WERI-Rb-1 (cell line): ENCODE measurements at regions not wholly inside any gene's neighbourhood (a gene's known extent, or its start where the extent isn't known, plus 50 kb on each side); places are given as distances from the start of the nearest gene placed in this dataset.
"Not testable (repeated sequence)": the region's sequence is repeated elsewhere in the genome, so short reads cannot be mapped to it uniquely, and the experiment has no call there.

Experiments
- DNase-seq: peaks from one replicate; pipeline ENCODE4 v3.0.0-alpha.2; 2020
- H3K27ac ChIP-seq: fragments of 250-450 bp; sonication (Bioruptor Pico); 2 replicates; pipeline ENCODE4 v1.5.1; 2020; ENCODE audit warnings: mild to moderate bottlenecking, moderate library complexity
- H3K27me3 ChIP-seq: fragments of 250-450 bp; sonication (Bioruptor Pico); 2 replicates; pipeline ENCODE4 v1.5.1; 2021; ENCODE audit warnings: mild to moderate bottlenecking, low read depth, moderate library complexity; ENCODE audit not compliant: insufficient read depth, severe bottlenecking
- H3K36me3 ChIP-seq: fragments of 250-450 bp; sonication (Bioruptor Pico); 2 replicates; pipeline ENCODE4 v1.5.1; 2020; ENCODE audit warnings: mild to moderate bottlenecking, moderate library complexity
- H3K4me3 ChIP-seq: 2 replicates; pipeline ENCODE4 v1.5.1; 2011; ENCODE audit warnings: low read depth, mild to moderate bottlenecking, control low read depth, low read length
- H3K9me3 ChIP-seq: fragments of 250-450 bp; sonication (Bioruptor Pico); 2 replicates; pipeline ENCODE4 v1.5.1; 2021; ENCODE audit warnings: mild to moderate bottlenecking, moderate library complexity; ENCODE audit not compliant: severe bottlenecking
- CTCF ChIP-seq: IDR thresholded peaks from 2 replicates; pipeline ENCODE4 v1.5.1; 2011; ENCODE audit warnings: low read depth, mild to moderate bottlenecking, control low read depth, inconsistent platforms, low read length

- Histone ChIP-seq H3K9me3 (no peaks in the 10 kb centered on the region), H3K27ac (no peak overlapping the region), H3K27me3 (no peaks in the 10 kb centered on the region), H3K4me3 (no peak overlapping the region), H3K36me3 (no peaks in the 10 kb centered on the region)
- TF ChIP-seq CTCF, result no peak
- DNase-seq, result no peak
Observed at GRCh38 chr5:159496773-159497172, 166.5 kb upstream of the IL12B start.

GRCh38 chr5:159497221-159497620, 166.9 kb upstream of the IL12B start:
- no peak for TF ChIP-seq CTCF
- no peak overlapping the region for H3K27ac ChIP-seq

DNA sequence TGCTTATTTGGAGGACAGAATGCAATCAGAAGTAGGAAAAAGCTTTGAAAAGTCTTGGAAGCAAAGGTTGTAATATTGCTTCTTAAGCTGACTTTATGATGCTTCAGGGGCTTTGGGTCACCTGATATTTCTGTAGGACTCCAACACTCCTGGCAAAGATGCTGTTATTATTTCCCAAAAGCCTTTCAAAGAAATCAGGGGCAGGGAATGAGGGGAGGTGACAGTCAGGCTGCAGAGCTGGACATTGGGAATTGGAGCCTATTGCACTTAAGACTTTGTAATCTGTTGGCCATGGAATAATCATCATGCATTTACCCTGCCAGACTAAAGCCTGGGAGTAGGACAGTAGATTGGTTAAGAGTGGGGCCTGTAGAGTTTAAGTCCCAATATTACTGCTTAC, 168.3 kb upstream of the IL12B start:
- Histone ChIP-seq H3K9me3 (no peaks in the 10 kb centered on the region), H3K27ac (no peak overlapping the region), H3K4me3 (no peak overlapping the region), H3K36me3 (no peaks in the 10 kb centered on the region), H3K27me3 (no peaks in the 10 kb centered on the region)
- no peak for TF ChIP-seq CTCF
- DNase-seq, result no peak

More at GRCh38 chr5:159497221-159497620, 166.9 kb upstream of the IL12B start:
- Histone ChIP-seq H3K4me3 (no peak overlapping the region), H3K36me3 (no peaks in the 10 kb centered on the region), H3K27me3 (no peaks in the 10 kb centered on the region), H3K9me3 (no peaks in the 10 kb centered on the region)
- DNase-seq, result no peak

DNA sequence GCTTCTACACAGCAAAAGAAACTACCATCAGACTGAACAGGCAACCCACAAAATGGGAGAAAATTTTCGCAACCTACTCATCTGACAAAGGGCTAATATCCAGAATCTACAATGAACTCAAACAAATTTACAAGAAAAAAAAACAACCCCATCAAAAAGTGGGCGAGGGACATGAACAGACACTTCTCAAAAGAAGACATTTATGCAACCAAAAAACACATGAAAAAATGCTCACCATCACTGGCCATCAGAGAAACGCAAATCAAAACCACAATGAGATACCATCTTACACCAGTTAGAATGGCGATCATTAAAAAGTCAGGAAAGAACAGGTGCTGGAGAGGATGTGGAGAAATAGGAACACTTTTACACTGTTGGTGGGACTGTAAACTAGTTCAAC, 171.8 kb upstream of the IL12B start:
- not testable (repeated sequence) for H3K27ac ChIP-seq, H3K36me3 ChIP-seq, H3K27me3 ChIP-seq, H3K4me3 ChIP-seq, H3K9me3 ChIP-seq, DNase-seq

DNA sequence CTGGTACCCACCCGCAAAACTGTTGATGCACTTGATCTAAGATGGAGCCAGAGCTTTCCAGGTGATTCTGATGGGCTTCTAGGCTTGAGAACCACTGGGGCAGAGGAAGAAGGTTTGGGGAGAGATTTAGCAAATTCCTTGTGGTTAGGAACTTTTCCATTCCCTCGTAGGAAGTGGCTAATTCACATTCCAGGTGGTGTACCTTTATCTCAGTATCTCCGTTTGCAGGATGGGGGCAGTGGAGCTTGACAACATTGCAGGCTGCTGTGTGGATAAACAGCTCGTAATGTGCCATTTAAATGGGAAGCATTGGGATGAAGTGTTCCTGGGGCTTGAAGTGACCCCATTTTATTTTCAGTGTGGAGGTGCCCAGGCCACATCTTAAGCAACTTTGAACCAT, 172.9 kb upstream of the IL12B start:
- no peaks in the 10 kb centered on the region for H3K27me3 ChIP-seq
- no peaks in the 10 kb centered on the region for H3K9me3 ChIP-seq
- H3K4me3 ChIP-seq, result no peak overlapping the region
- no peak for DNase-seq
- no peak overlapping the region for H3K27ac ChIP-seq
- H3K36me3 ChIP-seq, result no peaks in the 10 kb centered on the region
- TF ChIP-seq CTCF, result no peak

DNA sequence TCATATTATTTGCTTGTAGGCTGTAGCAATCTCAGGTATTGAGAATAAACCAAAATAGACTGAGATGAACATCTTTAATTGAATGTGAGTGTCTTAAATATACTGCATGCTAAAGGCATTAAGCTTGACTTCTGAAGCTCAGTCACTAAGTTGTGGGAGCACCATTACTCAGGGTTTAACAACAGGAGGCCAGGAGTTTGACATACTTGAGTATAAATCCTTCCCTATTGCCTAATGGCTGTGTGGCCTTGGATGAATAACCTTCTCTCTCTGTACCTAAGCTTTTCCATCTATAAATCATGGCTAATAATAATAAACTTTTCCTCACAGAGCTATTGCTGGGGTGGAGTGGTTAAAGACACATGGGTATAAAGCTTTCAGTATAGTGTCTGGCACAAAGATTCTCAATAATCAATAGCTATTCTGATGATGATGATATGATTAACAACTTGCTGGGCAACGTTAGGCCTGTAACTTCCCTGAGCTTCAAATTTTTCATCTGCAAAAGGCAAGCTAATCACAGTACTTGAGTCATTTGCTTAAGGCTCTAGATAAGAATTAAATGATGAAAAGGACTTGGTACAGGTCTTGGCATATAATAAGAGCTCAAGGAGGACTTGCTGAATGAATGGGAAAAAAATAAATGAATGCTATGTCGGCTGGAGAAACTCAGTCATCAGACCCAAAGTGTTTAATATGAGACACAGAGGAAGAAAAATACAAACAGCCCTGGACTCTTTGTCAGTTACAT, 174.0 kb upstream of the IL12B start:
- no peaks in the 10 kb centered on the region for H3K36me3 ChIP-seq
- no peak for TF ChIP-seq CTCF
- H3K27me3 ChIP-seq, result peaks cover 3% of the 10 kb centered on the region
- no peak overlapping the region for H3K4me3 ChIP-seq
- no peak overlapping the region for H3K27ac ChIP-seq
- no peak for DNase-seq
- H3K9me3 ChIP-seq, result no peaks in the 10 kb centered on the region
